ENCODE measurements at regions not wholly inside any gene's neighbourhood (a gene's known extent, or its start where the extent isn't known, plus 50 kb on each side); places are given as distances from the start of the nearest gene placed in this dataset.

DNA sequence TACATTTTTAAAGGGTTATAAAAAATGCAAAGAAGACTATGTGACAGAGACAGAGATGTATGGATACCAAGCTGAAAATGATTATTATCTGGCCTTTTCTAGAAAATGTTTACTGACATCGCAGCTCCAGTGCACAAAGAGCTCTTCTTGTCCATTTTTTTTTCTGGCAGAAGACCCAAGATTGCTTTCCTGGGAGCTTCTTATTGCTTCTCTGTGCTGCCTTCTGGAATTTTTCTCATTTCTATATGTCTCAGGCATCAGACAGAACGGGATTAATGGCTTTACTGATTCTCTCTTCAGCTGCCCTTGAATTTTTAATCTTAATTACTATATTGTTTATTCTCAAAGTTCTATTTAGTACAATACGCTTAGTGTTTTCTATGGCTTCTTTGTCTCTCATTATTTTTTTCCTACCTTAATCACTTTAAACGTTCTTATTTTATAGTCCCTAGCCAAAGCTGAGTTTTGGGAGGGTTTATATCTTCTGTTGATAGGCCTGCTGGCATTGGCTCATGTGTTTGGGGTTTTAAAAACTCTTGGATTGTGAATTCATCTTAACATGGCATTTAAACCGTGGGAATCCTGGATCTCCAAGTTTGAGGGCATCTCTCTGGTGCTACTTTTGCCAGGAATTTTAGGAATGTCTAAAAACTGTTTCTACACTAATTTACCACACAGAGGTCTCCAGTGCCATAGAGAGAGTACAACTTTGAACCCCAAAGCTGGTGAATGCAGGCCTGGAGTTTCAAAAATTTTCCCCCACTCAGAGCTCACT, 138.9 kb upstream of the LNX1 start:
- BruUV-seq (replicated peaks), result no TSS peak
- no peak overlapping the region for H3K27ac ChIP-seq (ENCODE audit: low read depth, low read length)
- DNase-seq (ENCODE audit: low read depth, low spot score) (no peak), ATAC-seq (no peak)
- no peaks in the 10 kb centered on the region for H3K9me2 ChIP-seq (ENCODE audit: insufficient read depth)
- TF ChIP-seq CBX3 (IDR thresholded peaks at IDR 0.05; ENCODE audit: low read depth) (no peak), POLR2A (IDR thresholded peaks at IDR 0.05; ENCODE audit: borderline replicate concordance, extremely low read depth, insufficient read depth, insufficient read length) (no peak), JUND (IDR thresholded peaks at IDR 0.05) (no peak), SIN3A (IDR thresholded peaks at IDR 0.05; ENCODE audit: low read depth) (no peak), ZNF274 (IDR thresholded peaks at IDR 0.05; ENCODE audit: low read depth, low read length) (no peak), SRF (IDR thresholded peaks at IDR 0.05; ENCODE audit: low read depth) (no peak), YY1 (IDR thresholded peaks at IDR 0.05; ENCODE audit: extremely low read depth, insufficient replicate concordance, low read depth, low read length) (no peak)
- TF ChIP-seq, protein P1, sequence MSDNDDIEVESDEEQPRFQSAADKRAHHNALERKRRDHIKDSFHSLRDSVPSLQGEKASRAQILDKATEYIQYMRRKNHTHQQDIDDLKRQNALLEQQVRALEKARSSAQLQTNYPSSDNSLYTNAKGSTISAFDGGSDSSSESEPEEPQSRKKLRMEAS (IDR thresholded peaks at IDR 0.05), result no peak
- no peaks in the 10 kb centered on the region for H3K4me1 ChIP-seq (ENCODE audit: control insufficient read depth in 1 of 2, insufficient read depth in 2 of 2, low read length in 2 of 2)
- POLR2A ChIA-PET, result no interaction called here
- H3K4me2 ChIP-seq (ENCODE audit: low read length), result no peak overlapping the region
- no peak overlapping the region for H2AFZ ChIP-seq (ENCODE audit: low read depth, low read length, poor library complexity, severe bottlenecking)
- H3K79me2 ChIP-seq (ENCODE audit: insufficient read depth, low read length), result no peaks in the 10 kb centered on the region
- no peak overlapping the region for H3K4me3 ChIP-seq (replicated peaks in 1 of 2; ENCODE audit: low read depth in 1 of 2, low read length in 2 of 2)
- CTCF ChIA-PET, result interaction anchor here (0.6 kb wide), 1 partner anchor 24 kb away, joined by 3 read pairs; no protein-coding TSS in a partner anchor
- no peaks in the 10 kb centered on the region for H3K9me3 ChIP-seq (ENCODE audit: control insufficient read depth in 1 of 2, insufficient read depth in 1 of 2, low read depth in 1 of 2, low read length in 2 of 2)
- H3K36me3 ChIP-seq (ENCODE audit: control insufficient read depth in 1 of 2, insufficient read depth in 2 of 2, low read length in 2 of 2), result no peaks in the 10 kb centered on the region
- no peak overlapping the region for H3K9ac ChIP-seq (ENCODE audit: low read length)
- peaks cover 5% of the 10 kb centered on the region; the same call in 1 of the 2 replicates for H3K27me3 ChIP-seq (ENCODE audit: insufficient read depth, low read length)
- RAD21 ChIA-PET (ENCODE audit: low non-redundant PET in 1 of 2, low total read pairs in 2 of 2, uncharacterized antibody in 2 of 2, unreplicated experiment in 2 of 2), result no interaction called here
- intact Hi-C loops (cut with micrococcal nuclease), result no loop called here
- no peaks in the 10 kb centered on the region for H4K20me1 ChIP-seq (ENCODE audit: insufficient read depth)

GRCh38 chr4:53722110-53722509, 130.8 kb upstream of the LNX1 start:
- Histone ChIP-seq H2AFZ (ENCODE audit: low read depth, low read length, poor library complexity, severe bottlenecking) (no peak overlapping the region), H3K9ac (ENCODE audit: low read length) (no peak overlapping the region), H3K4me1 (ENCODE audit: control insufficient read depth in 1 of 2, insufficient read depth in 2 of 2, low read length in 2 of 2) (no peaks in the 10 kb centered on the region), H3K79me2 (ENCODE audit: insufficient read depth, low read length) (no peaks in the 10 kb centered on the region), H3K27ac (ENCODE audit: low read depth, low read length) (no peak overlapping the region), H3K9me3 (ENCODE audit: control insufficient read depth in 1 of 2, insufficient read depth in 1 of 2, low read depth in 1 of 2, low read length in 2 of 2) (no peaks in the 10 kb centered on the region), H3K36me3 (ENCODE audit: control insufficient read depth in 1 of 2, insufficient read depth in 2 of 2, low read length in 2 of 2) (no peaks in the 10 kb centered on the region), H4K20me1 (ENCODE audit: insufficient read depth) (no peaks in the 10 kb centered on the region), H3K4me3 (replicated peaks in 1 of 2; ENCODE audit: low read depth in 1 of 2, low read length in 2 of 2) (no peak overlapping the region), H3K4me2 (ENCODE audit: low read length) (no peak overlapping the region), H3K27me3 (ENCODE audit: insufficient read depth, low read length) (peaks cover 34% of the 10 kb centered on the region; the same call in 1 of the 2 replicates), H3K9me2 (ENCODE audit: insufficient read depth) (no peaks in the 10 kb centered on the region)
- no peak for TF ChIP-seq CTCF (IDR thresholded peaks at IDR 0.05 in 2 of 3, conservative IDR thresholded peaks at IDR 0.05 in 1 of 3; ENCODE audit: borderline replicate concordance in 1 of 3, insufficient read depth in 1 of 3, low read depth in 2 of 3, low read length in 2 of 3)
- TF ChIP-seq ELF1 (IDR thresholded peaks at IDR 0.05; ENCODE audit: borderline replicate concordance, low read depth), result no peak
- intact Hi-C loops (cut with micrococcal nuclease), result no loop called here
- no peak for ATAC-seq
- BruUV-seq (replicated peaks), result no TSS peak
- POLR2A ChIA-PET, result no interaction called here
- CTCF ChIA-PET, result no interaction called here
- DNase-seq (ENCODE audit: low read depth, low spot score), result no peak
- RAD21 ChIA-PET (ENCODE audit: low non-redundant PET in 1 of 2, low total read pairs in 2 of 2, uncharacterized antibody in 2 of 2, unreplicated experiment in 2 of 2), result no interaction called here

Measured in HCT116 (cell line).